ENCODE measurements at regions not wholly inside any gene's neighbourhood (a gene's known extent, or its start where the extent isn't known, plus 50 kb on each side); places are given as distances from the start of the nearest gene placed in this dataset.
"Not testable (repeated sequence)": the region's sequence is repeated elsewhere in the genome, so short reads cannot be mapped to it uniquely, and the experiment has no call there.

DNA sequence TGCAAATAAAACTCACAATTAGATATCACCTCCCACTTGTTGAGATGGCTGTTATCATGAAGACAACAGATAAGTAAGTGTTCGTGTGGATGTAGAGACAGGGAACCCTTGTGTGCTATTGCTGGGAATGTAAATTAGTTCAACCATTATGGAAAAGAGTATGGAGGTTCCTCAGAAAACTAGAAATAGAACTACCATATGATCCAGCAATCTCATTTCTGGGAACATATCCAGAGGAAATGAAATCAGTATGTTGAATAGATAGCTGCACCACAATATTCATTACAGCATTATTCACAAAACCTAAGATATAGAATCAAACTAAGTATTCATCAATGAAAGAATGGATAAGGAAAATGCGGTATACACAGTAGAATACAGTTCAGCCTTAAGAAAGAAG lies 418.7 kb upstream of the CNTN6 start:
- no peak for DNase-seq

DNA sequence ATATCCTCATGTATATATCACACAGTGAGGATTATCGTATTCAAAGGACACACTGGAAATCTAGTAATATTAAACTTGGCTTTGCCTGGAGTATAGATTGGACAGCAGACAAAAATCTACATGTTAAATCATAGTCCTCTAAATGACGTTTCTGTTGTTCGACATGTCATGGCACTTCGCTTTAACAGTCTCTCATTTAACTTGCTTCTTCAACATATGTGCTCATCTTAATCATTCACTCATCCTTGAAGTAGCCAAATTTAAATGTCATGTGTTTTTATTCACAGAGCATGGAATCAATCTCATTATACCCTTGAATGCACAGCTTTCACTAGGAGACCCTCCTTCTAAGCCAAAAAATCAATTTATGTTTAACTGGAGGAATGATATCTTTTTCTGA lies 417.0 kb upstream of the CNTN6 start:
- no peak for DNase-seq

DNA sequence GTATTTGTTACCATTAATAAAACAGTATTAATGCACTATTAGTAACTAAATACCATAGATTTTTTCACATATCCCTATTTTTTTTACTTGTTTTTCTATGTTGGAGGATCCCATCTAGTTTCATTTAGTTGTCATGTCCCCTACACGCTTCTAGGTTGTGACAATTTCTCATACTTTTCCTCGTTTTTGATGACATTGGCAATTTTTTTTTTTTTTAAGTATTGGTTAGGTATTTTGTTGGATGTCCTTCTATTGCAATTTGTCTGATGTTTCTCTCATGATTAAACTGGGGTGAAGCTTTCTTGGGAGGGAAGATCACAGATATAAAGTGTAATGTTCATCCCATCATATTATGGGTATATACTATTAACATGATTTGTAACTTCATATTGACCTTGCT lies 409.1 kb upstream of the CNTN6 start:
- DNase-seq, result no peak

DNA sequence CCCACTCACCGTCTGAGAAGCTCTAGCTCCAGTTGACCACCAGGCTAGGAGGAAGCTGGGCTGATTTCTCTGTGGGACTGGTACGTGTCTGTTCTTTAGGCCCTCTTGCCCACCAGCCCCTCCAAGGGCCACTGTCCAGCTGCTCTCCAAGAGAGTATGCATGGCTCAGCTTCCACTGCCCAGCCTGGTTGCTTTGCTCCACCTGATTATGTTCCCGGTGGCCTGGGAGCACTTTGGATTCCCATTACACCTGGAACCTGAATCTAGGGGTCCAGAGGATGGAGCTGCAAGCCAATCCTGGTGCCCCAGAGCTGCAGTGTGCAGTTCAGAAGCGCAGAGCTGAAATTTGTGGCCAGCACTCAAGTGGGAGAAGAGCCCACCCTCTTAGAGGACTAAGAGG lies 402.1 kb upstream of the CNTN6 start:
- DNase-seq, result no peak

DNA sequence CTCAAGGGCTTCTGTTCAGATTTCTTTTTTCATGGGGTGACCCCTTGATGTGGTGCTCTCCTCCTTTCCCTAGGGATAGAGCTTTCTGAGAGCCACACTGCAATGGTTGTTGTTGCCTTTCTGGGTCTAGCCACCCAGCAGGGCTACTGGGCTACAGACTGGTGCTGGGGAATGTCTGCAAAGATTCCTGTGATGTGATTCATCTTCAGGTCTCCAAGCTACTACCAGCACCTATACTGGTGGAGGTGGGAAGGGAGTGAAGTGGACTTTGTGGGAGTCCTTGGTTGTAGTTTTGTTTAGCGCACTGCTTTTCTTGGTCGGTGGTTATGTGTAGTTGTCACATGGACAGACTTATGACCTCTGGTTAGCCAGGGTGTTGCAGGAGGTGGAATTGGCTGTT lies 392.3 kb upstream of the CNTN6 start:
- DNase-seq, result no peak

DNA sequence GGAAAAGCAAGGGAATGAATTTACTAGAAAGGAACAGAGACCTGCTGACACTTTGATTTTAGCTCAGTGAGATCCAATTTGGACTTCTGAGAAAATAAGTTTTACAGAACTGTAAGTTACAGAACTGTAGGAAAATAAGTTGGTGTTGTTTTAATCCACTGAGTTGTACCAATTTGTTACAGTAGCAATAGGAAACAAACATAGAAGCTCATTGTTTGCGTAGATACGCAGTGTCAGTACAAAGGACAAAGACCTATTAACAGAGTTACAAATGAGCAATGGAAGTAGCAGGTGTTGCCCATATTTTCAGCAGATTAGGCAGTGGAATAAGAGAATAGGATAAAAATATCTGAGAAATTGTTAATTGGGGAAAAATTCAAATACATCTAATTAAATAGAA lies 385.8 kb upstream of the CNTN6 start:
- no peak for DNase-seq

DNA sequence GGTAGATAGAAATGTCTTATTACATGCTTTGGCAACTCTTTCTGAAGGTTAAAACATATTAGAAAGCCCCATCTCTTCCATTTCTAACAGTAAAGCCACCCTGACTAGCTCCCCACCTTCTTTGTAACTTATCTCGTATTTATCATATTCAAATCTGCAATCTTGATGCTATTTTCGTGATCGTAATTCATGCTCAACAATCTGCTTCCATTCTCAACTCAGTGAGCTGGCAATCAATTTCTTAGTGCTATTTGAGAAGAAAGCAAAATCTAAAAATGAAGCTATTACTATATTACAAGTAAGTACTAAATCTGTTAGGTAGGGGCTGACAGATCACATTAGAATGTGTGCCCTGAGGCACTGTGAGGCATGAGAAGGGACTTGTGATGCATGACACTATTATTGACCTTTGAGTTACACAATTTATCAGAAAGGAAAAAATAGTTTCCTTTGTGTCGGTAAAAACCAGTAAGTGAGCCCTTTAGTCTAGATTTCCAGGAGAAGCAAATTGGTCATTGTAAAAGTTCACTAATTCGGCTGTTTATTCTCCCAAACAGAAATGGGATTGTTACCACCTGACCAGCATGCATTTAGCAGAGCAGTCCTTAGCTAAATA lies 379.7 kb upstream of the CNTN6 start:
- DNase-seq, result no peak

DNA sequence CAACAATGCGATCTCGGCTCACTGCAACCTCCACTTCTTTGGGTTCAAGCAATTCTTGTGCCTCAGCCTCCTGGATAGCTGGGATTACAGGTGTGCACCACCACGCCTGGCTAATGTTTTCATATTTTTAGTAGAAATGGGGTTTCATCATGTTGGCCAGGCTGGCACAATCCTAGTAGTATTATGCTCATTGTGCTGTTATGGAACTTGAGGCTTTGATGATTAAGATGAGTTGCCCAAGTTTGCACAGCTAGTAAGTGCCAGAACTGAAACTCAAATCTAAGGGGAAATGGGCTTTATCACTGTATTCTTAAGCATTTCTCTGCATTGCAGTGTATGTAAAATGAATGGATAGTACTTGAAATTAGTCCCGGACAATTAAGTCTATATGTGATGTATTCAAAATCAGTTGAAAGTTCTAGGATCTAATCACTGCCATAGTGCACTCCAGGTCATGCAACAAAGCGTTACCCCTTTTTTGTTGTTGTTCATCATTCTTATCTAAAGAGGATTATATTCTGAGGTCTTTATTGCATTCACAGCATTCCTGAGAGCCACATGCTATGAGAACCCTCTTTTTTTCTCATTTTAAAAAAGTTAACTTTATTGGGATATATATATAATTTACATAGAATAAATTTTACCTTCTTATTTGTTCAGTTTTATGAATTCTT lies 378.7 kb upstream of the CNTN6 start:
- no peak for DNase-seq

DNA sequence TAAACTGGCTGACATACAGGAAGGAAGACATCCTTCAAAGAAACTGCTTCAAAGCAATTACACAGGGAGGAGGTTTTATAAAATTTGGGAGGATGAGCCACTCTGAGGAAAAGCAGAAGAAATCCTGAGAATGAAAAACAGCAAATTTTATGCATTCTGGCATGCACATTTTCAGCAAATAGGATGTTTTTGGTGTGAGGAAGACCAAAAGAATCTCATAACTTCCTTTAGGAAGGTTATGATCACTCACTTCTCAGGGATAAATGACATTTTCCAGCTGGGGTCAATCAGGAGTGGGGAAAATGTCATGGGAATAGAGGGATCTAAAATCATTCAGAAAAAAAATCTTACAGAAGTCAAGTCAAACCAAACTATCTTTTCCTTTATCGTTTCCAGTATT lies 371.7 kb upstream of the CNTN6 start:
- DNase-seq, result no peak

DNA sequence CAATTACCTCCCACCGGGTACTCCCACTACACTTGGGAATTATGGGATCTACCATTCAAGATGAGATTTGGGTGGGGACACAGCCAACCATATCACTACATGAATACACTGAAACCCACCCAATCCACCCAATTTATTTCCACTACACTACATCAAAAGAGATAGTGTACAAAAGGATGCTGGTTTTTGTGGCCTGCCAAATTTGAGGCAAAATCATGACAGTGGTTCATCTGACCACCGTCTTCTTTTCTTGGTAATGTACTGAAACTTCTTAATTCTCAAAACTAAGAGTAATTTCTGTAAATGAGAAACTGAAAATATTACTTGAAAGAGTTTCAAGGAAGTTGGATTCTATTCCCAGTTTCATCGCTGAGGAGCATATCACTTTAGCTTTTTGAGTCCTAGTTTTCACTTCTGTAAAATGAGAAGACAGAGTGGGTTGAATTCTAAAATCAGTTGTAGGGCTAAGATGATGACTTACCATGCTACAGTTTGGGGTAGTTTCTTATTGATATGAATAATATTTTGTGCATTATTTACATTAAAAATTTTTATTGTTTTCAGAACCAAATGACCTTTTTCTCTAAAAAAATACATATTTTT lies 360.4 kb upstream of the CNTN6 start:
- DNase-seq, result no peak

DNA sequence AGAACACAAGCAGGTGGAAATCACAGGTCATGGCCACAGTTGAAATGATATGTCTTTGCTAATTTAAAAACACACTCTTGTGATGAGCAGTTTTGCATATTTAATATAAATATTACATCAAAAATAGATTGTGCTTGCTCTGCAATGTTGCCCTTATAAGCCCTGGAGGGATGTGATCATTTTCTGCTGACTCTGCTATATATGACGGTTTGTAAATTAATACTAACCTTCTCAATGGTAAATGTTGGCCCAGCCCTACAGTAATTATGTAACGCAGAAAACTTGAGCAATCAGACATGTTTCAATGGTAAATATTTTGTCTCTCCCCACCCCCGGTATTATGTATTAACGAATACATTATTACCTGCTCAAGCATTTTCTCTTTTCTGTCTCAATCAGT lies 359.5 kb upstream of the CNTN6 start:
- DNase-seq, result no peak

DNA sequence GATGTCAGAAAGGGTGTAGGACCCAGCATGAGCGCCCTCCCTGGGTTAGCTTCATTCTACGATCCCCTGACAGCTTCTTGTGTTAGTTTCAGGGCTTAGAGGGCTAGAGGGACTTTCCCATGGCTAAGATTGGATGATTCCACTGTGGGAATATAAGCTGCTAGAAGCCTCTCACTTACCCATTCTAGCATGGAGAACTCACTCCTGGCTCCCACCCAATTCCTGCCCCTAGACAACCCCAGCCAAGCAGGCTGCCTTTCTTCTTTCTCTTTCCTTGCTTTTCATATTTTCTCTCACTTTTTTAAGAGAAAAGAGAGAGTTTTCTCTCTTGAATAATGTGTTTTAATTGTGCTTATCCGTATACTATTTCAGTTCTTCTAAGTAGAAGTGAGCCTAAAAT lies 335.1 kb upstream of the CNTN6 start:
- no peak for DNase-seq

DNA sequence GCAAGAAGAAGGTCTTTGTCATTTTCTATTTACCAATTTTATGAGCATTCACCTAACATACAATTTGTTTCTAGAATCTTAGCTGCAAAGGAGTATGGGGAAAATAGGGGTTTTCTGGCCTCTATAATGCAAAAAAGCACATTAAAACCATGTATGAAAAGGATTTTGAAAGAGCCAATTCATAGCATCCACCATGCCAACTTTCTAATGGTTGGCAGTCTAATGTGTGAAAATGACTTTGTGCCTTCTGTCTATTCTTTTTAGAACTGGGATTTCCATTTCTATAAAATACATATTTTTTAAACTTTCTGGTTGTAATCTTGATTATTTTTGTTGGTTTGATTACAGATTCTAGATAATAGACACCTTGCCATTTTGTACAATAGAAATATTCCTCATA lies 333.7 kb upstream of the CNTN6 start:
- DNase-seq, result no peak

DNA sequence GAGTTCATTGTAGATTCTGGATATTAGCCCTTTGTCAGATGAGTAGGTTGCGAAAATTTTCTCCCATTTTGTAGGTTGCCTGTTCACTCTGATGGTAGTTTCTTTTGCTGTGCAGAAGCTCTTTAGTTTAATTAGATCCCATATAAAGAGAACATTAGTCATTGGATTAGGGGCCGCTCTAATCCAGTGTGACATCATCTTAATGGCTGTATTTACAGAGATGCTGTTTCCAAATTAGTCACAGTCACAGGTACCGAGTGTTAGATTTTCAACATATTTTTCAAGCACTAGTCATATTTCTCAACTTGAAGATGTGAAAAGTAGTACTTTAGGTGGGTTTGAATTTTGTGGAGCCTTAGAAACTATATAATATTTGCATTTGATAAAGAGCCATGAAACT lies 319.4 kb upstream of the CNTN6 start:
- not testable (repeated sequence) for DNase-seq

DNA sequence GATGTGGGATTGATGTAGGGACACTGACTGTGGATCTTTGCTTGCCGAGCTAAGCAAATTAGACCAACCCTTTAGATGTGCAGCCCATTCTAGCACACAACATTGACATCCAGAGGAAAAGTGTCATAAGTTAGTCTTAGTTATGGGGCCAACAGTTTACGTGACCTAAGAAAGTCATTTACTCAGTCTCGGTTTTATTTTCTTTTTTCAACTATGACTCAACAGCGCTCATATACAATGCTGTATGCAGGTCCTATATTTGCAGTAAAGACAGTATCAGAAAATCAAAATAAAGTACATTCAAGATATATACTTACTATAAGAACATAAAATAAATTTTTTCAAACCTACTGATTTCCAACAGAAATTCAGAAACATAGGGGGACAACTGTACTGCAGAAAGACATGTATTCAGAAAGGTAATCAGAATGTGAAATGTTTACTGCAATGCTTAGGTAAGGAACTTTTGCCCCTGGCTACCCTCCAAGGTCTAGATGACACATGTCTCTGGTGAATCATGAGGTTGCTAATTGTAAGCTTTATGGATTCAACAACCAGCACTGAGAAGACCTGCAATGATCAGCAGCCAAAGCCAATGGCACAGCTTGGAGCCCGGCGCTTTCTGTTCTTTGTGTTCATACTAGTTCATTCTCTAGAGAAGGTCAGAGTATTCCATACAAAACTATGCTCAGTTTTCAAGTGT lies 317.5 kb upstream of the CNTN6 start:
- no peak for DNase-seq

DNA sequence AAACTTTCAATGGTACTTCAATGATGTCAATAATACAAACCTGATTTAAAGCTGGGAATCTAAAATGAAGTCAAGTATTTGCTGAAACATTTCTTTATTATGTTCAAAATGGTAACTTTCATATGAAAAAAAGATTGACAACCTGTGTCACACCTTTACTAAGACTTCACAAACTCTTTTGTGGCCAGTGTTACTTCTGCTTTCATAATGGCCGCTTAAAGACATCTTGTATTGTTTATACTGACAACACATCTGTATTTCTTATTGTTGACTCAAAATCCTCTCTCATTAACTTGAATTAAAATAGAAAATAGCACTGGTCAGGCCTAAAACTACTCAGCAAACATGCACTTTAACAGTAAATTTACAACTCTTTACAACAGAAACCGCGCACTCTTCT lies 312.3 kb upstream of the CNTN6 start:
- no peak for DNase-seq

DNA sequence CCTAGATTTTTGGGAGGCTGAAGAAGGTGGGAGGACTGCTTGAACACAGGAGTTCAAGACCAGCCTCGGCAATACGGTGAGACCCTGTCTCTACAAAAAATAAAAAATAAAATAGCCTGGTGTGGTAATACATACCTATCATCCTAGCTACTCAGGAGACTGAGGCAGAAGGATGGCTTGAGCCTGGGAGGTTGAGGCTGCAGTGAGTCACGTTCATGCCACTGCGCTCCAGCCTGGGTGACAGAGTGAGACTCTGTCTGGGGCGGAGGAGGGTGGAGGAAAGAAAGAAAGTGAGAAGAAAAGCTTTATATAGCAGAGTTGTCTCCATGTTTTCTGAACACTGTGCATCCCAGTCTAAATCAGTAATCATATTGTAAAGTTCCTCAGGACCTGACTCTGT lies 301.4 kb upstream of the CNTN6 start:
- no peak for DNase-seq

DNA sequence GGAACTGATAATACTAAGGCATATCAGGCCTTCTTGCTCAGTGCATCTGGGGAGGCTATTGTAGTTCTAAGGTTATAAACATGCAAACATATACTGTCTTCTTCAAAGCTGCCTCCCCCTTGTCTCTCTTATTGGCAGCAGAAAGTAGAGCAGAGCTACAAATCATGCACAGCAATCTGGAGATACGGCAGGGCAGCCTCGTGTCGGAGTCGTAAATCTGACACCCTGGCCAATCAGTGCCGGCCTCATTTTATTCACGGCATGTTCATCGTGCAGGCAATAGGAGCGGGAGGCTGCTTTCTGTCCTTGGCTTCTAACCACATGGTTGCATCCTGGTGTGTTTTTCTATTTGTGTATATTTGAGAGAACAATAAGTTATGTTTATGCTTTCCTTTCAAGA lies 300.2 kb upstream of the CNTN6 start:
- DNase-seq, result no peak

DNA sequence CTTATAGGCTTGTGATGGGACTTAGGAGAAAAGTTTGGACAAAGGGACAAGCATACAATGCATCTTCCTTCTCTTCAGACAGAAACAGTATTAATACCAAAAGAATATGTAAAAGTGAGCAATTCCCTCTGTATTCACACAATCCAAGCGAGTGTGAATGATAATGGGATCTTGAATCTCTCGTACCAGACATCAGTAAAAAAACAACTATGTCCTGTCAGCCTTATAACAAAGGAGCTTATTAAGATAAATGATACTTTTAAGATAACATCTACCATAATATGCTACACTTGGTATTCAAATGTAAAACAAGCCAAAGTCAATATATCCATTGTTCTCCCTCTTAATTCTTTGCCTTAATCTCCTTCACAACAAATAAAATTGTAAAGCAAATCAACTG lies 288.6 kb upstream of the CNTN6 start:
- DNase-seq, result no peak

DNA sequence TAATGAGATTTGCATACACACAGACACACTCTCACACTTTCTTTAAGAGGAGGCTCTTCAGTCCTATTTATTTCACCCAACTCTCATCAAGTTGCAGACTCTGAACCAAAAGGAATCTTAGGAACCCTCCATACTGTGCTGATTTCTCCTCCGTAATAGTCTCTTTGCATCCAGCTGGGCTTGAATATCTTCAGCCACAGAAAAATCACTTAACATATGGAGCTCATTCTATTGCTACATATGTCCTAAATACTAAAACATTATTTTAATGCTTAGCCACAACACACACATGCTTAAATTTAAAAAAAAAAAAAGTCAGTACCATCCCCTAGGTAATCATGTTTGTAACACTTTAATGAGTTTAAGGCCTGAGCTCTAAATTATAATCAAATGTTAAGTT lies 287.5 kb upstream of the CNTN6 start:
- DNase-seq, result no peak

DNA sequence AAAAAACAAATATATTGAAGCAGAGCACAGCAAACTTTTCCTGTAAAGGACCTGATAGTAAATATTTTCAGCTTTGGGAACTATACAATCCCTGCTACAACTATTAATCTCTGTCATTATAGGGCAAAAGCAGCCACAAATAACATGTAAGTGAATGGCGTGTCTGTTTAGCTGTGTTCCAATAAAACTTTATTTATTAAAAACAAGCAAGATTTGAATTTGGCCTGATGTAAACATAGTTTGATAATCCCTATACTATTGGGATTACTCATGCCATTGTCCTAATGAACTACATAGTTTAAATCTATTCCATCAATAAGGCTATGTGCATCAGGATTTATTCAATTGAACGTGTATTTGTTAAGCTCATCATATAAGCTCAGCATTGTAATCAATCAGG lies 286.8 kb upstream of the CNTN6 start:
- no peak for DNase-seq

DNA sequence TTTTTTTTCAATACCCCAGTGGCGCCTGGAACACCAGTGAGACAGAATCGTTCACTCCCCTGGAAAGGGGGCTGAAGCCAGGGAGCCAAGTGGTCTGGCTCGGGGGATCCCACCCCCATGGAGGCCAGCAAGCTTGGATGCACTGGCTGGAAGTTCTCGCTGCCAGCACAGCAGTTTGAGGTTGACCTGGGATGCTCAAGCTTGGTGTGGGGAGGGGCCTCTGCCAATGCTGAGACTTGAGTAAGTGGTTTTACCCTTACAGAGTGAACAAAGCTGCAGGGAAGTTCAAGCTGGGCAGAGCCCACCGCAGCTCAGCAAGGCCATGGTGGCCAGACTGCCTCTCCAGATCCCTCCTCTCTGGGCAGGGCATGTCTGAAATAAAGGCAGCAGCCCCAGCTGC lies 276.2 kb upstream of the CNTN6 start:
- no peak for DNase-seq

DNA sequence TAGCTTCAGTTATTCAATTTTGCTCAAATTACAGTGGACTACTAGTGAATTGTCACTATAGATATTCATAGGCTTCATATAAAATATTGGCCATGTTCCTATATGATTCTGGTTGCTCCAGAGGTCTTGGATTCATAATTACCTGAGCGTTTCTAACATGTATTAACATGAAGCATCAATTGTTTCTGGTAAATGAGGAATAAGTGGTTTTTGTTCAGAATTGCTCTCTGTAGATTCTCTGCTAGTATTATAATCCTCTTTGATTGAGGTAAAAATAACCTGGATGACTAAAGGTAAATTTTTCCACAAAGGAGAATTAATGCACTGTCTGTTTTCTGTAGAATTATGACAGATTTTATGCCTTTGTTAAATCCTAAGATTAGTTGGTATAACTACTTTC lies 258.1 kb upstream of the CNTN6 start:
- no peak for DNase-seq

DNA sequence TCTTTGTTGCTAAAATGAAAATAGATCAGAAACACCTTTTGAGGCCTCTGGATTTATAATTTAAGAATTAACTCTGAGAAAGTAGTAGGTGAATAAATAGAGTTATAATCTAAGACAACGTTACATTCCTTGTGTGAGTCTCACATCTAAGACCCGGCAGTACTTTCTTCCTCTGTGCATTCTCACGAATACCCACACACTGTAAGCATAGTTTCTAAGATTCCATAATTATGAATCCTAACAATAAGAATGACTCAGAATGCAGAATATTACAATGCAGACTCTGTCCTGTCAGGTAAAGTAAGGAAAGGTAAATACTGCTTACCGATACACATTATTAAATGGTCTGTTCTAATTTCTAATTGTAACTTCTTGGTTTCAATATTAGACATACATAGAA lies 257.7 kb upstream of the CNTN6 start:
- DNase-seq, result no peak
